ENCODE measurements at regions not wholly inside any gene's neighbourhood (a gene's known extent, or its start where the extent isn't known, plus 50 kb on each side); places are given as distances from the start of the nearest gene placed in this dataset.

DNA sequence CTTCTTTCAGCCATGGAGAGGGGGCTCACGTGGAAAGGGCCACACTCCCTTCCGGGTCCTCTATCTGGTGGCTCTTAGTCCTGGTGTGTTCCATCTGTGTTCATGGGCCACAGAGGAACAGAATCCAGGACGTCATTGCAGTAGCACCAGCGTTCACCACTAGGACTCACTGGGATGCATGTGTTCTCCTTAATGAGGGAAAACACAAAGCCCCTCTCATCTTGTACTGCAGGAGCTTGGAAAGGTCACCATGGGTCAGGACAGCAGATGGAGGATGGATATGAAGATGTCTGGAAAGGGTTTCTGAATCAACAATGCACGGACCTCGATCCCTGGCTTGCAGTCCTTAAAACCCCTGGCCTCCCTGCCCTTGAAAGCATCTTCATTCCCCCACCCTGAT, 113.8 kb upstream of the THY1 start:
- TF ChIP-seq TCF12 (IDR thresholded peaks at IDR 0.05; ENCODE audit: low read depth) (no peak), RAD21 (IDR thresholded peaks at IDR 0.05; ENCODE audit: low read depth) (no peak), YY1 (IDR thresholded peaks at IDR 0.05; ENCODE audit: low read depth) (no peak), EP300 (IDR thresholded peaks at IDR 0.05; ENCODE audit: borderline replicate concordance) (no peak), FOXM1 (IDR thresholded peaks at IDR 0.05; ENCODE audit: borderline replicate concordance, low read depth) (no peak), TAF1 (IDR thresholded peaks at IDR 0.05; ENCODE audit: low read depth) (no peak), CREB1 (IDR thresholded peaks at IDR 0.05; ENCODE audit: low read depth) (no peak), EGR1 (IDR thresholded peaks at IDR 0.05) (no peak), CEBPB (IDR thresholded peaks at IDR 0.05) (no peak), TEAD4 (IDR thresholded peaks at IDR 0.05) (no peak)
- TF ChIP-seq, protein P1, sequence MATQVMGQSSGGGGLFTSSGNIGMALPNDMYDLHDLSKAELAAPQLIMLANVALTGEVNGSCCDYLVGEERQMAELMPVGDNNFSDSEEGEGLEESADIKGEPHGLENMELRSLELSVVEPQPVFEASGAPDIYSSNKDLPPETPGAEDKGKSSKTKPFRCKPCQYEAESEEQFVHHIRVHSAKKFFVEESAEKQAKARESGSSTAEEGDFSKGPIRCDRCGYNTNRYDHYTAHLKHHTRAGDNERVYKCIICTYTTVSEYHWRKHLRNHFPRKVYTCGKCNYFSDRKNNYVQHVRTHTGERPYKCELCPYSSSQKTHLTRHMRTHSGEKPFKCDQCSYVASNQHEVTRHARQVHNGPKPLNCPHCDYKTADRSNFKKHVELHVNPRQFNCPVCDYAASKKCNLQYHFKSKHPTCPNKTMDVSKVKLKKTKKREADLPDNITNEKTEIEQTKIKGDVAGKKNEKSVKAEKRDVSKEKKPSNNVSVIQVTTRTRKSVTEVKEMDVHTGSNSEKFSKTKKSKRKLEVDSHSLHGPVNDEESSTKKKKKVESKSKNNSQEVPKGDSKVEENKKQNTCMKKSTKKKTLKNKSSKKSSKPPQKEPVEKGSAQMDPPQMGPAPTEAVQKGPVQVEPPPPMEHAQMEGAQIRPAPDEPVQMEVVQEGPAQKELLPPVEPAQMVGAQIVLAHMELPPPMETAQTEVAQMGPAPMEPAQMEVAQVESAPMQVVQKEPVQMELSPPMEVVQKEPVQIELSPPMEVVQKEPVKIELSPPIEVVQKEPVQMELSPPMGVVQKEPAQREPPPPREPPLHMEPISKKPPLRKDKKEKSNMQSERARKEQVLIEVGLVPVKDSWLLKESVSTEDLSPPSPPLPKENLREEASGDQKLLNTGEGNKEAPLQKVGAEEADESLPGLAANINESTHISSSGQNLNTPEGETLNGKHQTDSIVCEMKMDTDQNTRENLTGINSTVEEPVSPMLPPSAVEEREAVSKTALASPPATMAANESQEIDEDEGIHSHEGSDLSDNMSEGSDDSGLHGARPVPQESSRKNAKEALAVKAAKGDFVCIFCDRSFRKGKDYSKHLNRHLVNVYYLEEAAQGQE (IDR thresholded peaks at IDR 0.05; ENCODE audit: low read depth): no peak
- TF ChIP-seq, protein P2, sequence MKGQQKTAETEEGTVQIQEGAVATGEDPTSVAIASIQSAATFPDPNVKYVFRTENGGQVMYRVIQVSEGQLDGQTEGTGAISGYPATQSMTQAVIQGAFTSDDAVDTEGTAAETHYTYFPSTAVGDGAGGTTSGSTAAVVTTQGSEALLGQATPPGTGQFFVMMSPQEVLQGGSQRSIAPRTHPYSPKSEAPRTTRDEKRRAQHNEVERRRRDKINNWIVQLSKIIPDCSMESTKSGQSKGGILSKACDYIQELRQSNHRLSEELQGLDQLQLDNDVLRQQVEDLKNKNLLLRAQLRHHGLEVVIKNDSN (IDR thresholded peaks at IDR 0.05): no peak

Data from Ishikawa (cell line).